ENCODE measurements at regions not wholly inside any gene's neighbourhood (a gene's known extent, or its start where the extent isn't known, plus 50 kb on each side); places are given as distances from the start of the nearest gene placed in this dataset.

DNA sequence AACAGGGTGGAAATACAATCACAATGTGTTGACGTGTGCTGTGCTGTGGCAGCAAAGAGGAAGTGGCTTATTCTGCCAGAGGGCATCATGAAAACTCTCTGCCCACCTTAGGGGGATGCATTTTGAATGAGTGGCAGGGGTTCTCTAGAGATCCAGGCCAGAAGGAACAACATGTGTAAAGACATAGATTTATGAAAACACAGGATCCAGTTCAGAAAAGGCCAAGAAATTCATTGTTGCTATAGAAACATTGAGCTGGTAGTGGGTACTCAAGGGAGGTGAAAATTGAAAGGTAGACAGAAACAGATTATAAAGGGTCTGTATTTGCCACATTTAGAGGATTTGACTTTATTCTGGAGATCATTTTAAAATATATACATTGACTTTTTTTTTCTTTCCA, 417.7 kb downstream of the ENC1 start:
- TF ChIP-seq POLR2AphosphoS5 (IDR thresholded peaks at IDR 0.05; ENCODE audit: low read depth, low read length) (no peak), POLR2A (IDR thresholded peaks at IDR 0.05; ENCODE audit: low read depth, low read length) (no peak), TAF1 (IDR thresholded peaks at IDR 0.05; ENCODE audit: low read depth, low read length) (no peak), SPI1 (IDR thresholded peaks at IDR 0.05; ENCODE audit: low read depth, low read length) (peak; percentile 43)

Measured in GM12891 (cell line).